Spinal cord (tissue), 9 donors: ENCODE measurements at regions not wholly inside any gene's neighbourhood (a gene's known extent, or its start where the extent isn't known, plus 50 kb on each side); places are given as distances from the start of the nearest gene placed in this dataset.
"Not testable (repeated sequence)": the region's sequence is repeated elsewhere in the genome, so short reads cannot be mapped to it uniquely, and the experiment has no call there.

ENCODE experiments used
- DNase-seq, 6 donors: peaks; one replicate each; pipeline versions ENCODE4 v3.0.0 to v3.0.0-alpha.2; 2013 to 2015; ENCODE audit warnings: low spot score in 6 of 6, low read depth in 4 of 6
- H3K27ac ChIP-seq: one replicate; pipeline ENCODE4 v1.5.1; 2013; ENCODE audit warnings: low read depth, low read length, control low read depth
- H3K27me3 ChIP-seq: one replicate; pipeline ENCODE4 v1.6.1; 2013; ENCODE audit warnings: low read length; ENCODE audit not compliant: control insufficient read depth, insufficient read depth
- H3K36me3 ChIP-seq: one replicate; pipeline ENCODE4 v1.6.1; 2013; ENCODE audit warnings: low read length; ENCODE audit not compliant: control insufficient read depth, insufficient read depth
- H3K4me1 ChIP-seq: one replicate; pipeline ENCODE4 v1.6.1; 2013; ENCODE audit warnings: low read length; ENCODE audit not compliant: control insufficient read depth, insufficient read depth
- H3K4me3 ChIP-seq: one replicate; pipeline ENCODE4 v1.5.1; 2013; ENCODE audit warnings: low read depth, low read length, control low read depth
- H3K9me3 ChIP-seq: one replicate; pipeline ENCODE4 v1.6.1; 2013; ENCODE audit warnings: low read length; ENCODE audit not compliant: control insufficient read depth, insufficient read depth
- WGBS: methylation state at CpG from one replicate; pipeline ENCODE4 v1.1.5; 2013; ENCODE audit warnings: missing lambda C conversion rate; ENCODE audit not compliant: insufficient coverage; 5-methylcytosine and 5-hydroxymethylcytosine counted together
- donor health status: healthy.

GRCh38 chr12:24348180-24348579, 398.7 kb upstream of the SOX5 start:
- 100% methylated on average over 2 of the region's 5 CpGs for WGBS
- not testable (repeated sequence) for DNase-seq

GRCh38 chr12:24328261-24328660, 378.8 kb upstream of the SOX5 start:
- Histone ChIP-seq H3K36me3 (no peaks in the 10 kb centered on the region), H3K4me1 (no peaks in the 10 kb centered on the region), H3K4me3 (no peak overlapping the region), H3K9me3 (no peaks in the 10 kb centered on the region), H3K27me3 (no peaks in the 10 kb centered on the region), H3K27ac (no peak overlapping the region)
- DNase-seq, result peak in 2 of 6 donors; percentile 23 to 67

More at GRCh38 chr12:24348180-24348579, 398.7 kb upstream of the SOX5 start:
- not testable (repeated sequence) for H3K4me3 ChIP-seq, H3K9me3 ChIP-seq, H3K4me1 ChIP-seq, H3K27ac ChIP-seq, H3K27me3 ChIP-seq, H3K36me3 ChIP-seq

- Histone ChIP-seq H3K4me3 (no peak overlapping the region), H3K9me3 (no peaks in the 10 kb centered on the region), H3K4me1 (no peaks in the 10 kb centered on the region), H3K27ac (no peak overlapping the region), H3K36me3 (no peaks in the 10 kb centered on the region), H3K27me3 (no peaks in the 10 kb centered on the region)
- DNase-seq, result peak in 1 of 6 donors; percentile 35
- no CpG with 5 or more reads among the region's 3 CpGs for WGBS
Measured at GRCh38 chr12:24325331-24325730, 375.9 kb upstream of the SOX5 start.

- DNase-seq, result no peak
- Histone ChIP-seq H3K36me3 (no peaks in the 10 kb centered on the region), H3K27ac (no peak overlapping the region), H3K9me3 (no peaks in the 10 kb centered on the region), H3K4me3 (no peak overlapping the region), H3K4me1 (no peaks in the 10 kb centered on the region), H3K27me3 (no peaks in the 10 kb centered on the region)
- WGBS, result 89% methylated on average over 6 of the region's 6 CpGs
Measured at GRCh38 chr12:24307716-24308335, 358.4 kb upstream of the SOX5 start.

GRCh38 chr12:24307153-24307552, 357.7 kb upstream of the SOX5 start:
- Histone ChIP-seq H3K9me3 (no peaks in the 10 kb centered on the region), H3K4me3 (no peak overlapping the region), H3K27ac (no peak overlapping the region), H3K27me3 (no peaks in the 10 kb centered on the region), H3K4me1 (no peaks in the 10 kb centered on the region), H3K36me3 (no peaks in the 10 kb centered on the region)
- no CpG with 5 or more reads among the region's 3 CpGs for WGBS
- DNase-seq, result no peak

GRCh38 chr12:24306001-24306400, 356.5 kb upstream of the SOX5 start:
- 87% methylated on average over 4 of the region's 6 CpGs for WGBS
- H3K27ac ChIP-seq, result no peak overlapping the region

GRCh38 chr12:24304285-24304684, 354.8 kb upstream of the SOX5 start:
- Histone ChIP-seq H3K4me1 (no peaks in the 10 kb centered on the region), H3K36me3 (no peaks in the 10 kb centered on the region), H3K27ac (no peak overlapping the region), H3K27me3 (no peaks in the 10 kb centered on the region), H3K9me3 (no peaks in the 10 kb centered on the region), H3K4me3 (no peak overlapping the region)
- no peak for DNase-seq
- WGBS, result 98% methylated on average over 4 of the region's 4 CpGs

More at GRCh38 chr12:24306001-24306400, 356.5 kb upstream of the SOX5 start:
- Histone ChIP-seq H3K36me3 (no peaks in the 10 kb centered on the region), H3K9me3 (no peaks in the 10 kb centered on the region), H3K27me3 (no peaks in the 10 kb centered on the region), H3K4me3 (no peak overlapping the region), H3K4me1 (no peaks in the 10 kb centered on the region)
- no peak for DNase-seq

- Histone ChIP-seq H3K27me3 (no peaks in the 10 kb centered on the region), H3K9me3 (no peaks in the 10 kb centered on the region), H3K27ac (no peak overlapping the region), H3K4me1 (no peaks in the 10 kb centered on the region), H3K4me3 (no peak overlapping the region), H3K36me3 (no peaks in the 10 kb centered on the region)
- WGBS, result no CpG with 5 or more reads among the region's 1 CpG
- no peak for DNase-seq
Measured at GRCh38 chr12:24302708-24303107, 353.2 kb upstream of the SOX5 start.

- peak in 2 of 6 donors; percentile 14 to 15 for DNase-seq
- H3K36me3 ChIP-seq, result no peaks in the 10 kb centered on the region
- 36% methylated on average over 2 of the region's 5 CpGs for WGBS
- no peaks in the 10 kb centered on the region for H3K27me3 ChIP-seq
- H3K4me3 ChIP-seq, result no peak overlapping the region
- no peak overlapping the region for H3K27ac ChIP-seq
- no peaks in the 10 kb centered on the region for H3K9me3 ChIP-seq
- no peaks in the 10 kb centered on the region for H3K4me1 ChIP-seq
Measured at GRCh38 chr12:24297516-24297915, 348.0 kb upstream of the SOX5 start.

GRCh38 chr12:24293549-24293948, 344.1 kb upstream of the SOX5 start:
- no CpG with 5 or more reads among the region's 1 CpG for WGBS
- Histone ChIP-seq H3K4me3 (no peak overlapping the region), H3K27ac (no peak overlapping the region), H3K9me3 (no peaks in the 10 kb centered on the region), H3K36me3 (no peaks in the 10 kb centered on the region), H3K27me3 (no peaks in the 10 kb centered on the region), H3K4me1 (no peaks in the 10 kb centered on the region)
- DNase-seq, result no peak
